ENCODE measurements at regions not wholly inside any gene's neighbourhood (a gene's known extent, or its start where the extent isn't known, plus 50 kb on each side); places are given as distances from the start of the nearest gene placed in this dataset.
"Not testable (repeated sequence)": the region's sequence is repeated elsewhere in the genome, so short reads cannot be mapped to it uniquely, and the experiment has no call there.

- not testable (repeated sequence) for TF ChIP-seq POLR2AphosphoS5, POLR2A, EP300 (IDR thresholded peaks at IDR 0.05)
- TF ChIP-seq, protein P1, sequence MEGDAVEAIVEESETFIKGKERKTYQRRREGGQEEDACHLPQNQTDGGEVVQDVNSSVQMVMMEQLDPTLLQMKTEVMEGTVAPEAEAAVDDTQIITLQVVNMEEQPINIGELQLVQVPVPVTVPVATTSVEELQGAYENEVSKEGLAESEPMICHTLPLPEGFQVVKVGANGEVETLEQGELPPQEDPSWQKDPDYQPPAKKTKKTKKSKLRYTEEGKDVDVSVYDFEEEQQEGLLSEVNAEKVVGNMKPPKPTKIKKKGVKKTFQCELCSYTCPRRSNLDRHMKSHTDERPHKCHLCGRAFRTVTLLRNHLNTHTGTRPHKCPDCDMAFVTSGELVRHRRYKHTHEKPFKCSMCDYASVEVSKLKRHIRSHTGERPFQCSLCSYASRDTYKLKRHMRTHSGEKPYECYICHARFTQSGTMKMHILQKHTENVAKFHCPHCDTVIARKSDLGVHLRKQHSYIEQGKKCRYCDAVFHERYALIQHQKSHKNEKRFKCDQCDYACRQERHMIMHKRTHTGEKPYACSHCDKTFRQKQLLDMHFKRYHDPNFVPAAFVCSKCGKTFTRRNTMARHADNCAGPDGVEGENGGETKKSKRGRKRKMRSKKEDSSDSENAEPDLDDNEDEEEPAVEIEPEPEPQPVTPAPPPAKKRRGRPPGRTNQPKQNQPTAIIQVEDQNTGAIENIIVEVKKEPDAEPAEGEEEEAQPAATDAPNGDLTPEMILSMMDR (IDR thresholded peaks at IDR 0.05), result not testable (repeated sequence)
Measured at GRCh38 chr16:29292952-29293471, 113.5 kb downstream of the NPIPB11 start.
